Fibroblast of lung (primary cell): ENCODE measurements at regions not wholly inside any gene's neighbourhood (a gene's known extent, or its start where the extent isn't known, plus 50 kb on each side); places are given as distances from the start of the nearest gene placed in this dataset.

Source experiments
- EZH2 ChIP-seq: IDR thresholded peaks from 2 replicates; pipeline ENCODE4 v1.5.1; 2012; ENCODE audit warnings: low read length, control low read depth, mild to moderate bottlenecking; ENCODE audit errors: missing control alignments
- TF ChIP-seq, protein P1 (sequence below), 2 donors: IDR thresholded peaks in 1 of 2; conservative IDR thresholded peaks in 1 of 2; 1 replicate in 1 of 2; 2 replicates in 1 of 2; pipeline ENCODE4 v1.5.1; 2011 to 2012; ENCODE audit warnings: low read length in 2 of 2, control low read depth in 1 of 2, inconsistent platforms in 1 of 2, low read depth in 1 of 2, mild to moderate bottlenecking in 1 of 2

DNA sequence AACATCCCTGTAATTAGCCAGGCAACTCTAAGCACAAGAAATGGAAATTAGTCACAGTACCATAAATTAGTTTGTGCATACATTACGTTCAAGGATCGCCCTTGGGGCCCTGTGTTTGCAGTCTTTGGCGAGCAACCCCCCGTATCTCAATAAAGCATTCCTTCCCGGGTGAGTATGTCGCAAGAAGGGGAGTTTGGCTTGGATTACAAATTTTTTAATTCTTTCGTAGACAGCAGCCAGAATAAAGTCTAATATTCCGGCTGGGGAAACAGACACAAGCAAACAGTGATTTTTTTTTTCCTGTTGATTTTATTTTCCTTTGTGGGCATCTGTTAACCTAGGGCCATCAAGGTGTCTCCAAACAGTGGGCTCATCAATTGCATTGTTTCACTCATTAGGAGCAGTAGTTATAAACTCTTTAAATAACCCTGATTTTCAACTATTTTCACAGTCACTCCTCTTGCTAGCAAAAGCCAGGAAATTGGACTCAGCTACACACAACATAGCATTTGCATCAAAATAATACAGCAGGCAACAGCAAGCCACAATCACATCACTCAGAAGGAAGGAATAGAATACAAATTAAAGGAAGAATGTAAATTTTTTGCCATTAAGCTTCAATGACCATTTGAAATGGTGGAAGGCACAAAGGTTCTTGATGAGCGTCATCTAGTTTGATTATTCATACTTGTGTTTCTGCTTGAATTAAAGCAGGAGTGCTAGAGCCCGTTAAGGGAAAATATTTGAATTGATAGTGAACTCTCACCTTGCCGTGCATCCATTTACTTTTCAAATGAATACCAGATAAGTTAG lies 85.3 kb downstream of the LINC00237 start:
- TF ChIP-seq, protein P1, sequence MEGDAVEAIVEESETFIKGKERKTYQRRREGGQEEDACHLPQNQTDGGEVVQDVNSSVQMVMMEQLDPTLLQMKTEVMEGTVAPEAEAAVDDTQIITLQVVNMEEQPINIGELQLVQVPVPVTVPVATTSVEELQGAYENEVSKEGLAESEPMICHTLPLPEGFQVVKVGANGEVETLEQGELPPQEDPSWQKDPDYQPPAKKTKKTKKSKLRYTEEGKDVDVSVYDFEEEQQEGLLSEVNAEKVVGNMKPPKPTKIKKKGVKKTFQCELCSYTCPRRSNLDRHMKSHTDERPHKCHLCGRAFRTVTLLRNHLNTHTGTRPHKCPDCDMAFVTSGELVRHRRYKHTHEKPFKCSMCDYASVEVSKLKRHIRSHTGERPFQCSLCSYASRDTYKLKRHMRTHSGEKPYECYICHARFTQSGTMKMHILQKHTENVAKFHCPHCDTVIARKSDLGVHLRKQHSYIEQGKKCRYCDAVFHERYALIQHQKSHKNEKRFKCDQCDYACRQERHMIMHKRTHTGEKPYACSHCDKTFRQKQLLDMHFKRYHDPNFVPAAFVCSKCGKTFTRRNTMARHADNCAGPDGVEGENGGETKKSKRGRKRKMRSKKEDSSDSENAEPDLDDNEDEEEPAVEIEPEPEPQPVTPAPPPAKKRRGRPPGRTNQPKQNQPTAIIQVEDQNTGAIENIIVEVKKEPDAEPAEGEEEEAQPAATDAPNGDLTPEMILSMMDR (conservative IDR thresholded peaks at IDR 0.05 in 1 of 2, IDR thresholded peaks at IDR 0.05 in 1 of 2; ENCODE audit: low read depth in 1 of 2, low read length in 2 of 2) = no peak
- TF ChIP-seq EZH2 = no peak
